SJCRH30 (cell line): ENCODE measurements at regions not wholly inside any gene's neighbourhood (a gene's known extent, or its start where the extent isn't known, plus 50 kb on each side); places are given as distances from the start of the nearest gene placed in this dataset.
"Not testable (repeated sequence)": the region's sequence is repeated elsewhere in the genome, so short reads cannot be mapped to it uniquely, and the experiment has no call there.

ENCODE experiments used
- DNase-seq, 2 experiments: peaks; one replicate each; pipeline ENCODE4 v3.0.0-alpha.2; 2015 to 2020
- H3K27ac ChIP-seq: fragments of 250-450 bp; sonication (Bioruptor Pico); 2 replicates; pipeline ENCODE4 v1.5.1; 2020; ENCODE audit warnings: mild to moderate bottlenecking, moderate library complexity
- H3K27me3 ChIP-seq: fragments of 250-450 bp; sonication (Bioruptor Pico); 2 replicates; pipeline ENCODE4 v1.5.1; 2020; ENCODE audit warnings: mild to moderate bottlenecking, moderate library complexity
- H3K36me3 ChIP-seq: fragments of 250-450 bp; sonication (Bioruptor Pico); 2 replicates; pipeline ENCODE4 v1.5.1; 2020; ENCODE audit warnings: mild to moderate bottlenecking, moderate library complexity
- H3K4me1 ChIP-seq: fragments of 250-450 bp; sonication (Bioruptor Pico); 2 replicates; pipeline ENCODE4 v1.5.1; 2020; ENCODE audit warnings: mild to moderate bottlenecking, moderate library complexity
- H3K4me3 ChIP-seq: fragments of 250-450 bp; sonication (Bioruptor Pico); 2 replicates; pipeline ENCODE4 v1.5.1; 2020; ENCODE audit warnings: mild to moderate bottlenecking, moderate library complexity
- H3K9me3 ChIP-seq: fragments of 250-450 bp; sonication (Bioruptor Pico); replicated peaks from 2 replicates; pipeline ENCODE4 v1.5.1; 2020; ENCODE audit warnings: mild to moderate bottlenecking, moderate library complexity

- Histone ChIP-seq H3K27ac (no peak overlapping the region), H3K9me3 (0 out of 2 replicates have a peak, but pooled peaks cover 3% of the 10 kb centered on the region), H3K4me3 (no peak overlapping the region), H3K4me1 (peaks cover 9% of the 10 kb centered on the region), H3K36me3 (no peaks in the 10 kb centered on the region), H3K27me3 (no peaks in the 10 kb centered on the region)
- no peak for DNase-seq
Measured at GRCh38 chr3:132987396-132987795, 50.8 kb upstream of the TMEM108 start.

- Histone ChIP-seq H3K4me3 (no peak overlapping the region), H3K27ac (no peak overlapping the region), H3K4me1 (peaks cover 9% of the 10 kb centered on the region), H3K27me3 (no peaks in the 10 kb centered on the region), H3K9me3 (0 out of 2 replicates have a peak, but pooled peaks cover 3% of the 10 kb centered on the region), H3K36me3 (no peaks in the 10 kb centered on the region)
- DNase-seq, result no peak
Measured at GRCh38 chr3:132984181-132984580, 54.0 kb upstream of the TMEM108 start.

DNA sequence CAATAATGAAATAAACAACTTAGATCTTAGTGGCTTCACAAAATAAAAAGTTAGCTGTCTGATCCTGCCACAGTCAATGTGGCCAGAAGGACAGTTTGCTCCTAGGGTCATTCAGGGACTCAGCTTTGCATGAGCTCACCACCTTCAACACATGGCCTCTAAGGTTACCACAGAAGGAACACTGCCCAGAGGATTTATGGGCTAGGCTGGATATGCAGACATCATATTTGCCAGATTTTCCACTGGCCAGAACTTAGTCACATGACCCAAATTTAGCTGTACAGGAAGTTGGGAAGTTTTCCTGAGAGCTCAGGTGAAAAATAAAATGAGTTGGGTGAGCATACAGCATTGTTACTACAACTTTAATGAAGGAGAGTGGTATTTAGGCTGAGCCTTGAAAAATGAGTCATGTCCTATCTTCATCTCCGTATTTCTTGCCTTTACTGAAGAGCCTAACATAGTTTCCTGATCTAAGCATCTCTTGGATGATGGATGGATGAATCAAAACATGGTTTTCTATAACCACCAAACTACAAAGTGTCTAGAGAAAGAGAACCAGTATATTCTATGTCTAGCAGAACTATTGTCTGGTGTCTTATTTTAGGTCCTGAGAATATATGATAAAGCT lies 54.9 kb upstream of the TMEM108 start:
- no peak overlapping the region for H3K27ac ChIP-seq

GRCh38 chr3:132981719-132982118 lies 56.5 kb upstream of the TMEM108 start:
- no peak for DNase-seq
- H3K9me3 ChIP-seq, result 0 out of 2 replicates have a peak, but pooled peaks cover 3% of the 10 kb centered on the region
- H3K4me3 ChIP-seq, result no peak overlapping the region
- H3K27ac ChIP-seq, result no peak overlapping the region
- H3K27me3 ChIP-seq, result no peaks in the 10 kb centered on the region
- peaks cover 9% of the 10 kb centered on the region for H3K4me1 ChIP-seq
- no peaks in the 10 kb centered on the region for H3K36me3 ChIP-seq

More for the DNA sequence above, 54.9 kb upstream of the TMEM108 start:
- Histone ChIP-seq H3K9me3 (0 out of 2 replicates have a peak, but pooled peaks cover 3% of the 10 kb centered on the region), H3K4me1 (peaks cover 9% of the 10 kb centered on the region), H3K27me3 (no peaks in the 10 kb centered on the region), H3K4me3 (no peak overlapping the region), H3K36me3 (no peaks in the 10 kb centered on the region)
- DNase-seq, result peak; percentile 42 to 59

- Histone ChIP-seq H3K27me3 (no peaks in the 10 kb centered on the region), H3K36me3 (no peaks in the 10 kb centered on the region), H3K4me1 (peaks cover 9% of the 10 kb centered on the region), H3K4me3 (no peak overlapping the region), H3K9me3 (0 out of 2 replicates have a peak, but pooled peaks cover 3% of the 10 kb centered on the region), H3K27ac (no peak overlapping the region)
- DNase-seq, result no peak
Measured at GRCh38 chr3:132980102-132980501, 58.1 kb upstream of the TMEM108 start.

GRCh38 chr3:132979606-132980005 lies 58.6 kb upstream of the TMEM108 start:
- Histone ChIP-seq H3K27me3 (no peaks in the 10 kb centered on the region), H3K9me3 (0 out of 2 replicates have a peak, but pooled peaks cover 3% of the 10 kb centered on the region), H3K36me3 (no peaks in the 10 kb centered on the region), H3K4me1 (peaks cover 9% of the 10 kb centered on the region), H3K4me3 (no peak overlapping the region), H3K27ac (no peak overlapping the region)
- no peak for DNase-seq

DNA sequence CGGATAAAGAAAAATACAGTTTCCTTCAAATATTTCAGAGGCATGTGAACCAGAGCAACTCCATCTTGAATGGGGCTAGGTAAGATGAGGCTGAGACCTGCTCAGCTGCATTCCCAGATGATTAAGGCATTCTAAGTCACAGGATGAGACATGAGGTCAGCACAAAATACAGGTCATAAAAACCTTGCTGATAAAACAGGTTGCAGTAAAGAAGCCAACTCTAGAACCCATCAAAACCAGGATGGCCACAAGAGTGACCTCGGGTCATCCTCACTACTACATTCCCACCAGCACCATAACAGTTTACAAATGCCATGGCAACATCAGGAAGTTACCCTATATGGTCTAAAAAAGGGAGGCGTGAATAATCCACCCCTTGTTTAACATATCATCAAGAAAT lies 59.2 kb upstream of the TMEM108 start:
- not testable (repeated sequence) for H3K4me3 ChIP-seq, H3K36me3 ChIP-seq, H3K4me1 ChIP-seq, H3K9me3 ChIP-seq, H3K27ac ChIP-seq, H3K27me3 ChIP-seq, DNase-seq

DNA sequence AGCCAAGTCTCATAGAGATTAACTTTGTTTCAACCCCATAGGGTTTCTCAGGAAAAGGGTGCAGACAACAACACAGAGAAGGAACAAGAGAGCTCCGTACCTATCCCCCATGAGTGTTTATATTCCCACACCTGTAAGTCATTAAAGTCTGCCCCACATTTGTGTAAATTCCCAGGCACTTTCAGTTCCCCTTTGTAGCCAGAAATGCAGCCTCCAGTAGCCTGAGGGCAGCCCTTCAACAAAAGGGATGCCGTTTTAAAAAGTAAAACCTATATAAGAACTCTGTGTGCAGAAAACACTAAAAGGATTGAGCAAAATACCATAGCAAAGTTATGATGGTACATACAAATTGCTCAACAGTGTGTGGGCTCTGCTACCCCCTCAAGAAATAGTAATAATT lies 59.7 kb upstream of the TMEM108 start:
- DNase-seq, result no peak
- no peaks in the 10 kb centered on the region for H3K36me3 ChIP-seq
- no peaks in the 10 kb centered on the region for H3K27me3 ChIP-seq
- H3K9me3 ChIP-seq, result no peaks in the 10 kb centered on the region
- H3K4me1 ChIP-seq, result peaks cover 8% of the 10 kb centered on the region
- H3K4me3 ChIP-seq, result no peak overlapping the region
- H3K27ac ChIP-seq, result no peak overlapping the region

DNA sequence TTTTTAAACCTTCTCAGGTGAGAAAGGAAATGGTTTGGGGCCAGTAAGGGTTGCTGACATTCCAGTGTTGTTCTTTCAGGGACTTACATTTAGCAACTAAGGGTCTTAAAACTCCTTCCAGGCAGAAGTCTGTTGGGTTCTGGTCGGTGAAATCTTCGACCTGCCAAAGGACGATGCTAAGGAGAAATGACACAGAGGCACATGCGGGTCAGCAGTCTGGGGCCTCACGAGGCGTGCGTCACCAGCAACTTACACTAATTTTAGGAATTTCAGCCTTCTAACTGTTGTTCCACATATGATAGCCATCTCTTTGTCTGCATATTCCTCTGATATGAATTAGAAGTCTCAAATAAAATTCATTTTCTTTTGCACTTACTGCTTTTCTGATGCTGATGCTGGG lies 64.1 kb upstream of the TMEM108 start:
- H3K27ac ChIP-seq, result no peak overlapping the region
- peaks cover 13% of the 10 kb centered on the region for H3K4me1 ChIP-seq
- H3K4me3 ChIP-seq, result no peak overlapping the region
- H3K36me3 ChIP-seq, result no peaks in the 10 kb centered on the region
- H3K27me3 ChIP-seq, result no peaks in the 10 kb centered on the region
- no peak for DNase-seq
- 0 out of 2 replicates have a peak, but pooled peaks cover 3% of the 10 kb centered on the region for H3K9me3 ChIP-seq

GRCh38 chr3:132973441-132973840 lies 64.8 kb upstream of the TMEM108 start:
- Histone ChIP-seq H3K9me3 (0 out of 2 replicates have a peak, but pooled peaks cover 3% of the 10 kb centered on the region), H3K4me1 (peaks cover 13% of the 10 kb centered on the region), H3K4me3 (no peak overlapping the region), H3K27me3 (no peaks in the 10 kb centered on the region), H3K27ac (no peak overlapping the region), H3K36me3 (no peaks in the 10 kb centered on the region)
- DNase-seq, result no peak

GRCh38 chr3:132972333-132972732 lies 65.9 kb upstream of the TMEM108 start:
- Histone ChIP-seq H3K36me3 (no peaks in the 10 kb centered on the region), H3K4me3 (no peak overlapping the region)
- DNase-seq, result peak; percentile 10 to 51

GRCh38 chr3:132966374-132966773 lies 71.8 kb upstream of the TMEM108 start:
- no peak overlapping the region for H3K4me3 ChIP-seq
- H3K36me3 ChIP-seq, result no peaks in the 10 kb centered on the region
- peaks cover 30% of the 10 kb centered on the region for H3K4me1 ChIP-seq
- no peak overlapping the region for H3K27ac ChIP-seq
- 0 out of 2 replicates have a peak, but pooled peaks cover 3% of the 10 kb centered on the region for H3K9me3 ChIP-seq
- DNase-seq, result peak; percentile 49 to 84
- no peaks in the 10 kb centered on the region for H3K27me3 ChIP-seq

More at GRCh38 chr3:132972333-132972732, 65.9 kb upstream of the TMEM108 start:
- Histone ChIP-seq H3K27me3 (no peaks in the 10 kb centered on the region), H3K27ac (no peak overlapping the region), H3K9me3 (0 out of 2 replicates have a peak, but pooled peaks cover 3% of the 10 kb centered on the region), H3K4me1 (peaks cover 13% of the 10 kb centered on the region)

- H3K27ac ChIP-seq, result no peak overlapping the region
- H3K36me3 ChIP-seq, result no peaks in the 10 kb centered on the region
- DNase-seq, result peak in 1 of 2 experiments; percentile 10
- peaks cover 30% of the 10 kb centered on the region for H3K4me1 ChIP-seq
- no peak overlapping the region for H3K4me3 ChIP-seq
- H3K27me3 ChIP-seq, result no peaks in the 10 kb centered on the region
- 0 out of 2 replicates have a peak, but pooled peaks cover under 1% of the 10 kb centered on the region for H3K9me3 ChIP-seq
Measured at GRCh38 chr3:132964266-132964665, 73.9 kb upstream of the TMEM108 start.

DNA sequence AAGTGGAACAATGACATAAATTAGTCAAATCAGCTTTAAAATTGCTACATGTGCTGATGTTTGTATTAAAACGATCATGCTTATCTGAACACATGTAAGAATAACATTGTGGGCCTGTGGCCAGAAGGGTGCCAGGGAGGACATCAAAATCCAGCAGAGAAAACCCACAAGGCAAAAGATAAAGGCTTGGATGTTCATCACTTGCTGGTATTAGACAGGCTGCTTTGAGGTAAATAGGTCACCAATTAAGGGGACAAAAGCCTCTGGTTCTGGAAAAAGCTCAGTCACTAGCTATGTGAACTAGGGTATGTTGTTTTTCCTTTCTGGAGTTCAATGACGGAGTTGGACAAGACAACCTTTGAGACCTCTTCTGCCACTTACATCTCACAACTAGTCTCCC lies 74.4 kb upstream of the TMEM108 start:
- no peaks in the 10 kb centered on the region for H3K9me3 ChIP-seq
- H3K4me1 ChIP-seq, result peaks cover 30% of the 10 kb centered on the region
- no peaks in the 10 kb centered on the region for H3K27me3 ChIP-seq
- DNase-seq, result no peak
- H3K4me3 ChIP-seq, result no peak overlapping the region
- H3K27ac ChIP-seq, result no peak overlapping the region
- H3K36me3 ChIP-seq, result no peaks in the 10 kb centered on the region

GRCh38 chr3:132961991-132962390 lies 76.2 kb upstream of the TMEM108 start:
- Histone ChIP-seq H3K4me3 (no peak overlapping the region), H3K27me3 (no peaks in the 10 kb centered on the region), H3K4me1 (peaks cover 30% of the 10 kb centered on the region), H3K36me3 (no peaks in the 10 kb centered on the region), H3K9me3 (no peaks in the 10 kb centered on the region), H3K27ac (no peak overlapping the region)
- DNase-seq, result no peak

DNA sequence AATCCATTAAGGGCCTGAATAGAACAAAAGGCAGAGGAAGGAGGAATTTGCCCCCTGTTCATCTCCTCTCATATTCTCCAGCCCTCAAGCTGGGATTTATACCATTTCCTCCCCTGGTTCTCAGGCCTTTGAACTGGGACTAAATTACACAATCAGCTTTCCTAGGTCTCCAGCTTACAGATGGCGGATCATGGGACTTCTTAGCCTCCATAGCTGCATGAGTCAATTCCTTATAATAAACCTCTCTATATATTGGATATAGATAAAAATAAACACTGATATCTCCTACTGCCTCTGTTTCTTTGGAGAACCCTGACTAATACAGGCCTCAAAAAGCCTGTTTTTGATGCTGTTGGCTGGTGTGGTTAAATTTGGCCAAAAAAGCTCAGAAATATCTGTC lies 84.5 kb upstream of the TMEM108 start:
- Histone ChIP-seq H3K27me3 (no peaks in the 10 kb centered on the region), H3K36me3 (no peaks in the 10 kb centered on the region), H3K4me3 (no peak overlapping the region), H3K4me1 (no peaks in the 10 kb centered on the region), H3K27ac (no peak overlapping the region), H3K9me3 (no peaks in the 10 kb centered on the region)
- no peak for DNase-seq
